ENCODE measurements at regions not wholly inside any gene's neighbourhood (a gene's known extent, or its start where the extent isn't known, plus 50 kb on each side); places are given as distances from the start of the nearest gene placed in this dataset.

DNA sequence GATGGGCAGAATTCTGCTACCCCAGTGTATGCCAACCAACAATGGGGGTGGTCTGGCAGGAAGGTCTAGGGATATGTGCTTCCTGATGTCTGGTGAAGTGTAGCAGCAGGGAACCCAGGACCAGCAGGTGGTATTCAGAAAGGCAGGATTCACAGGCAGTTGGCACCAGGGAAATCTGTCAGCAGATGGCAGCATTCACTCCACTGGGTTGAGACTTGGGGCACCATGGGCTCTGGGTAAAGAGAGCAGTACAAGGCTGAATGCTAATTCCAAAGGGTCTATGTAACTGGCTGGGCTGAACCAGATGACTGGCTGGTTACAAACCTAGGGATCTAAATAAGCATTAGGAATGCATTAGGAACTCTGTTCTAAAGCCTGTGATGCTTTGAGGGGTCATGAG lies 466.9 kb upstream of the STXBP6 start:
- DNase-seq (ENCODE audit: low read depth in 1 of 2, low spot score in 1 of 2) (no peak), FAIRE-seq (no peak), ATAC-seq (no peak)
- TF ChIP-seq HOXA7 (CRISPR knock-in tag; IDR thresholded peaks at IDR 0.05) (no peak), KDM5A (IDR thresholded peaks at IDR 0.05) (no peak), EHMT2 (IDR thresholded peaks at IDR 0.05; ENCODE audit: low read depth) (no peak), BCL3 (IDR thresholded peaks at IDR 0.05) (no peak), KDM1A (IDR thresholded peaks at IDR 0.05; ENCODE audit: low read depth) (no peak), PBX3 (IDR thresholded peaks at IDR 0.05) (no peak), HOXB5 (CRISPR knock-in tag; IDR thresholded peaks at IDR 0.05) (no peak), HMGXB4 (CRISPR knock-in tag; IDR thresholded peaks at IDR 0.05; ENCODE audit: borderline replicate concordance) (no peak), TFCP2L1 (CRISPR knock-in tag; IDR thresholded peaks at IDR 0.05) (no peak), ZFP36 (IDR thresholded peaks at IDR 0.05; ENCODE audit: borderline replicate concordance, partially characterized antibody) (no peak), RAD21 (conservative IDR thresholded peaks at IDR 0.05 in 1 of 2, IDR thresholded peaks at IDR 0.05 in 1 of 2) (no peak), SREBF2 (IDR thresholded peaks at IDR 0.05) (no peak), ESRRA (IDR thresholded peaks at IDR 0.05; ENCODE audit: borderline replicate concordance, low read length) (no peak), EP300 (IDR thresholded peaks at IDR 0.05) (no peak), GATA3 (IDR thresholded peaks at IDR 0.05; ENCODE audit: borderline replicate concordance) (no peak), NFE2L2 (conservative IDR thresholded peaks at IDR 0.05; ENCODE audit: low read length) (no peak), MYC (IDR thresholded peaks at IDR 0.05; ENCODE audit: borderline replicate concordance, low read length) (no peak), MAZ (IDR thresholded peaks at IDR 0.05; ENCODE audit: borderline replicate concordance, low read depth, low read length) (no peak), PHF8 (IDR thresholded peaks at IDR 0.05; ENCODE audit: borderline replicate concordance, low read depth) (no peak), MAFK (IDR thresholded peaks at IDR 0.05; ENCODE audit: partially characterized antibody) (no peak)
- Histone ChIP-seq H3K9me3 (no peaks in the 10 kb centered on the region), H3K27ac (no peak overlapping the region), H3K4me3 (no peak overlapping the region), H3K4me2 (no peak overlapping the region), H3K4me1 (no peaks in the 10 kb centered on the region)
- ChIA-PET POLR2A (no interaction called here), CTCF (no interaction called here)

GRCh38 chr14:25508845-25509244 lies 458.9 kb upstream of the STXBP6 start:
- Histone ChIP-seq H3K4me1 (no peaks in the 10 kb centered on the region), H3K4me2 (no peak overlapping the region), H3K9me3 (no peaks in the 10 kb centered on the region), H3K27ac (no peak overlapping the region), H3K4me3 (no peak overlapping the region)
- ATAC-seq (no peak), DNase-seq (ENCODE audit: low read depth in 1 of 2, low spot score in 1 of 2) (no peak), FAIRE-seq (no peak)
- POLR2A ChIA-PET = no interaction called here
- TF ChIP-seq RARB (CRISPR knock-in tag; IDR thresholded peaks at IDR 0.05) (no peak), MYC (IDR thresholded peaks at IDR 0.05; ENCODE audit: borderline replicate concordance, low read length) (no peak), HOXB13 (CRISPR knock-in tag; IDR thresholded peaks at IDR 0.05; ENCODE audit: low read depth) (no peak), EHMT2 (IDR thresholded peaks at IDR 0.05; ENCODE audit: low read depth) (no peak), HOXB5 (CRISPR knock-in tag; IDR thresholded peaks at IDR 0.05) (no peak), HES2 (IDR thresholded peaks at IDR 0.05) (no peak), PBX3 (IDR thresholded peaks at IDR 0.05) (no peak)
- TF ChIP-seq, protein P1, sequence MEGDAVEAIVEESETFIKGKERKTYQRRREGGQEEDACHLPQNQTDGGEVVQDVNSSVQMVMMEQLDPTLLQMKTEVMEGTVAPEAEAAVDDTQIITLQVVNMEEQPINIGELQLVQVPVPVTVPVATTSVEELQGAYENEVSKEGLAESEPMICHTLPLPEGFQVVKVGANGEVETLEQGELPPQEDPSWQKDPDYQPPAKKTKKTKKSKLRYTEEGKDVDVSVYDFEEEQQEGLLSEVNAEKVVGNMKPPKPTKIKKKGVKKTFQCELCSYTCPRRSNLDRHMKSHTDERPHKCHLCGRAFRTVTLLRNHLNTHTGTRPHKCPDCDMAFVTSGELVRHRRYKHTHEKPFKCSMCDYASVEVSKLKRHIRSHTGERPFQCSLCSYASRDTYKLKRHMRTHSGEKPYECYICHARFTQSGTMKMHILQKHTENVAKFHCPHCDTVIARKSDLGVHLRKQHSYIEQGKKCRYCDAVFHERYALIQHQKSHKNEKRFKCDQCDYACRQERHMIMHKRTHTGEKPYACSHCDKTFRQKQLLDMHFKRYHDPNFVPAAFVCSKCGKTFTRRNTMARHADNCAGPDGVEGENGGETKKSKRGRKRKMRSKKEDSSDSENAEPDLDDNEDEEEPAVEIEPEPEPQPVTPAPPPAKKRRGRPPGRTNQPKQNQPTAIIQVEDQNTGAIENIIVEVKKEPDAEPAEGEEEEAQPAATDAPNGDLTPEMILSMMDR (IDR thresholded peaks at IDR 0.05) = no peak
- CTCF ChIA-PET = no interaction called here
- 0% methylated on average over 2 of the region's 2 CpGs for WGBS (ENCODE audit: missing lambda C conversion rate)
